ENCODE measurements at regions not wholly inside any gene's neighbourhood (a gene's known extent, or its start where the extent isn't known, plus 50 kb on each side); places are given as distances from the start of the nearest gene placed in this dataset.

GRCh38 chr5:92562065-92562464, 1019.0 kb downstream of the NR2F1-AS1 start:
- no peaks in the 10 kb centered on the region for H3K79me2 ChIP-seq (ENCODE audit: insufficient read depth, low read length)
- no peak overlapping the region for H2AFZ ChIP-seq (ENCODE audit: low read length)
- no peaks in the 10 kb centered on the region for H3K9me3 ChIP-seq (ENCODE audit: insufficient read depth, low read depth, low read length)
- no peaks in the 10 kb centered on the region for H3F3A ChIP-seq (ENCODE audit: low read depth)
- no peak overlapping the region for H3K4me2 ChIP-seq (ENCODE audit: low read depth, low read length, poor library complexity, severe bottlenecking)
- H3K4me3 ChIP-seq (ENCODE audit: low read length, poor library complexity, severe bottlenecking), result no peak overlapping the region
- H3K36me3 ChIP-seq (ENCODE audit: insufficient read depth, low read length), result no peaks in the 10 kb centered on the region
- H3K9me2 ChIP-seq (replicated peaks; ENCODE audit: low read depth, low read length), result no peaks in the 10 kb centered on the region
- H3K27me3 ChIP-seq (ENCODE audit: insufficient read depth, low read length, poor library complexity, severe bottlenecking), result no peaks in the 10 kb centered on the region
- TF ChIP-seq, protein P1, sequence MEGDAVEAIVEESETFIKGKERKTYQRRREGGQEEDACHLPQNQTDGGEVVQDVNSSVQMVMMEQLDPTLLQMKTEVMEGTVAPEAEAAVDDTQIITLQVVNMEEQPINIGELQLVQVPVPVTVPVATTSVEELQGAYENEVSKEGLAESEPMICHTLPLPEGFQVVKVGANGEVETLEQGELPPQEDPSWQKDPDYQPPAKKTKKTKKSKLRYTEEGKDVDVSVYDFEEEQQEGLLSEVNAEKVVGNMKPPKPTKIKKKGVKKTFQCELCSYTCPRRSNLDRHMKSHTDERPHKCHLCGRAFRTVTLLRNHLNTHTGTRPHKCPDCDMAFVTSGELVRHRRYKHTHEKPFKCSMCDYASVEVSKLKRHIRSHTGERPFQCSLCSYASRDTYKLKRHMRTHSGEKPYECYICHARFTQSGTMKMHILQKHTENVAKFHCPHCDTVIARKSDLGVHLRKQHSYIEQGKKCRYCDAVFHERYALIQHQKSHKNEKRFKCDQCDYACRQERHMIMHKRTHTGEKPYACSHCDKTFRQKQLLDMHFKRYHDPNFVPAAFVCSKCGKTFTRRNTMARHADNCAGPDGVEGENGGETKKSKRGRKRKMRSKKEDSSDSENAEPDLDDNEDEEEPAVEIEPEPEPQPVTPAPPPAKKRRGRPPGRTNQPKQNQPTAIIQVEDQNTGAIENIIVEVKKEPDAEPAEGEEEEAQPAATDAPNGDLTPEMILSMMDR (conservative IDR thresholded peaks at IDR 0.05; ENCODE audit: low read length), result no peak
- TF ChIP-seq EZH2phosphoT487 (IDR thresholded peaks at IDR 0.05; ENCODE audit: borderline replicate concordance), result no peak
- no peaks in the 10 kb centered on the region for H3K4me1 ChIP-seq (ENCODE audit: insufficient read depth, low read length, poor library complexity, severe bottlenecking)
- H4K20me1 ChIP-seq (ENCODE audit: insufficient read depth, low read length, poor library complexity, severe bottlenecking), result no peaks in the 10 kb centered on the region
- H3K9ac ChIP-seq (ENCODE audit: low read depth, low read length, poor library complexity, severe bottlenecking), result no peak overlapping the region

DNA sequence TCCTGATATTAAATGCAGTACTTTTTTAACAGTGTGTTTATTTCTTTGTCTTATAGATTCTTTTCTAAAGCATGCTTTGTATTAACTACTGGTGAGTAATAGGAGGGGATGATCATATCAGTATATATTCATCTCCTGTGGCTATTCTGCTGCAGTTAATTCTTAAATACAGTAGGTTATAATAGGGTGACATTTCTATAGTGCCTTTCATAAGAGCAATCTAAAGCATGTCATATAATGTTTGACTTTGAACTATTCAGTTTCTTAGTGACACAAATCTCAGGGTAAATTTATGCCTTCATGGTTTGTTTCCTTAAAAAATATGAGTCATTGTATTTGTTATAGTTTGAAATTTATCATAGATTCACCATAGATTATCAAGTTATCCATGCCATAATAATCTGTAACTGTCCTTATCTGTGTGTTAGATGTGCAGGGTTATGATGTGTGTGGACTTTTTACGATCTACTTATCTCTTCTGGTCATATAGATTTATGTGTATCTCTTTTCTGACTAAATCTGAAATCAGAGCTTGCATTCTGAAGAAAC, 1019.5 kb downstream of the NR2F1-AS1 start:
- TF ChIP-seq, protein P1 (conservative IDR thresholded peaks at IDR 0.05; ENCODE audit: low read length), result no peak
- TF ChIP-seq EZH2phosphoT487 (IDR thresholded peaks at IDR 0.05; ENCODE audit: borderline replicate concordance), result no peak
- H3K9ac ChIP-seq (ENCODE audit: low read depth, low read length, poor library complexity, severe bottlenecking), result no peak overlapping the region
- no peaks in the 10 kb centered on the region for H4K20me1 ChIP-seq (ENCODE audit: insufficient read depth, low read length, poor library complexity, severe bottlenecking)
- H2AFZ ChIP-seq (ENCODE audit: low read length), result no peak overlapping the region
- no peak overlapping the region for H3K4me3 ChIP-seq (ENCODE audit: low read length, poor library complexity, severe bottlenecking)
- no peaks in the 10 kb centered on the region for H3K4me1 ChIP-seq (ENCODE audit: insufficient read depth, low read length, poor library complexity, severe bottlenecking)
- H3K36me3 ChIP-seq (ENCODE audit: insufficient read depth, low read length), result no peaks in the 10 kb centered on the region
- no peaks in the 10 kb centered on the region for H3K79me2 ChIP-seq (ENCODE audit: insufficient read depth, low read length)
- H3K4me2 ChIP-seq (ENCODE audit: low read depth, low read length, poor library complexity, severe bottlenecking), result no peak overlapping the region
- H3K9me2 ChIP-seq (replicated peaks; ENCODE audit: low read depth, low read length), result no peaks in the 10 kb centered on the region
- H3K9me3 ChIP-seq (ENCODE audit: insufficient read depth, low read depth, low read length), result no peaks in the 10 kb centered on the region
- no peaks in the 10 kb centered on the region for H3F3A ChIP-seq (ENCODE audit: low read depth)
- no peaks in the 10 kb centered on the region for H3K27me3 ChIP-seq (ENCODE audit: insufficient read depth, low read length, poor library complexity, severe bottlenecking)

DNA sequence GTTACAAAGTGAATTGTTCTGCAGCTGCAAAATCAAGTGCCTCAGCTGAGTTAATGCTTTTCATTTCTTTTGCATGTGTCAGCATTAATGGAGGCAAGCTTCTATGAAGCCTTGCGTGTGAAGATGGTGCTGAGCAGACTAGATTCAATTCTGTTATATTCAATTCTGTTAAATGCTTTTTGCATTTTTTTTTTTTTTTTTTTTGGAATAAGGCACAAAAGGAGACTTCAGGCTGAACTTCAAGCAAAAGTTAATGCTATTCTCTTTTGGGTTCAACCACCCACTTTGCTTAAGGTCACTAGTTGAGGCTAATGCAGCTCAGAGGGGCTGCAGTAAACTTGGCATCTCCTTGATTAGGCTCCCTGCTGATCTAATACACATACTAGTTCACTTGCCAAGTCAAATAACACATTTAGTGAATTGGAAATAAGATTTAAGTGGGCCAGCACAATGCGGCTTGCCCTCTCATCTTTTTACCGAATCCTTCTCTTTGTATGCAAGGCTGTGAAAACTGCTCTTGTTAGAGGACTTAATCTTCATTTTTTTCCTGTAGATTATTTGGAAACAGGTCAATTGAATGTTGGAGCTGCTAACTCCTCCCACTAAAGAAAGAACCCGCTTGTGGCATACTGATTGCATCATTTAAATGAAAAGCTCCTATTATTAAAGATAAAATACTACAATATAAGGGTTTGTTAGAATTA, 1020.2 kb downstream of the NR2F1-AS1 start:
- Histone ChIP-seq H3K36me3 (ENCODE audit: insufficient read depth, low read length) (no peaks in the 10 kb centered on the region), H3F3A (ENCODE audit: low read depth) (no peaks in the 10 kb centered on the region), H3K9me3 (ENCODE audit: insufficient read depth, low read depth, low read length) (no peaks in the 10 kb centered on the region), H3K4me1 (ENCODE audit: insufficient read depth, low read length, poor library complexity, severe bottlenecking) (no peaks in the 10 kb centered on the region), H3K9me2 (replicated peaks; ENCODE audit: low read depth, low read length) (no peaks in the 10 kb centered on the region), H4K20me1 (ENCODE audit: insufficient read depth, low read length, poor library complexity, severe bottlenecking) (no peaks in the 10 kb centered on the region), H2AFZ (ENCODE audit: low read length) (no peak overlapping the region), H3K27me3 (ENCODE audit: insufficient read depth, low read length, poor library complexity, severe bottlenecking) (no peaks in the 10 kb centered on the region), H3K4me3 (ENCODE audit: low read length, poor library complexity, severe bottlenecking) (no peak overlapping the region), H3K79me2 (ENCODE audit: insufficient read depth, low read length) (no peaks in the 10 kb centered on the region), H3K4me2 (ENCODE audit: low read depth, low read length, poor library complexity, severe bottlenecking) (no peak overlapping the region), H3K9ac (ENCODE audit: low read depth, low read length, poor library complexity, severe bottlenecking) (no peak overlapping the region)
- no peak for TF ChIP-seq EZH2phosphoT487 (IDR thresholded peaks at IDR 0.05; ENCODE audit: borderline replicate concordance)
- TF ChIP-seq, protein P1 (conservative IDR thresholded peaks at IDR 0.05; ENCODE audit: low read length), result no peak

Data from Loucy (cell line).